GM21447 (cell line): ENCODE measurements at regions not wholly inside any gene's neighbourhood (a gene's known extent, or its start where the extent isn't known, plus 50 kb on each side); places are given as distances from the start of the nearest gene placed in this dataset.
"Not testable (repeated sequence)": the region's sequence is repeated elsewhere in the genome, so short reads cannot be mapped to it uniquely, and the experiment has no call there.

Experiments used
- ATAC-seq: cut with Tn5 transposase; IDR thresholded peaks from one replicate; pipeline ENCODE4 v1.9.1; 2021; ENCODE audit not compliant: unreplicated experiment

GRCh38 chr4:142897518-142897917 is 51.4 kb upstream of the INPP4B start:
- not testable (repeated sequence) for ATAC-seq

- ATAC-seq, result no peak
These were observed 54.5 kb upstream of the INPP4B start for GRCh38 chr4:142900622-142901021.

- no peak for ATAC-seq
These were observed 55.1 kb upstream of the INPP4B start for GRCh38 chr4:142901166-142901662.

- ATAC-seq, result not testable (repeated sequence)
These were observed 57.5 kb upstream of the INPP4B start for GRCh38 chr4:142903617-142904016.

- no peak for ATAC-seq
These were observed 63.8 kb upstream of the INPP4B start for GRCh38 chr4:142909908-142910307.

GRCh38 chr4:142913034-142913433 is 66.9 kb upstream of the INPP4B start:
- ATAC-seq, result no peak

- ATAC-seq, result no peak
These were observed 67.4 kb upstream of the INPP4B start for GRCh38 chr4:142913461-142914030.

GRCh38 chr4:142917678-142918077 is 71.6 kb upstream of the INPP4B start:
- ATAC-seq, result no peak

- ATAC-seq, result no peak
These were observed 76.6 kb upstream of the INPP4B start for GRCh38 chr4:142922720-142923119.

GRCh38 chr4:142923619-142924018 is 77.5 kb upstream of the INPP4B start:
- ATAC-seq, result no peak

GRCh38 chr4:142925161-142925560 is 79.1 kb upstream of the INPP4B start:
- no peak for ATAC-seq

- no peak for ATAC-seq
These were observed 81.6 kb upstream of the INPP4B start for GRCh38 chr4:142927721-142928120.

GRCh38 chr4:142929526-142929925 is 83.4 kb upstream of the INPP4B start:
- ATAC-seq, result no peak

- ATAC-seq, result no peak
These were observed 87.1 kb upstream of the INPP4B start for GRCh38 chr4:142933207-142933606.

GRCh38 chr4:142940425-142941330 is 94.6 kb upstream of the INPP4B start:
- no peak for ATAC-seq

GRCh38 chr4:142944565-142944964 is 98.5 kb upstream of the INPP4B start:
- ATAC-seq, result no peak

GRCh38 chr4:142952821-142953580 is 106.9 kb upstream of the INPP4B start:
- no peak for ATAC-seq

GRCh38 chr4:142954415-142954814 is 108.3 kb upstream of the INPP4B start:
- no peak for ATAC-seq

- ATAC-seq, result no peak
These were observed 109.4 kb upstream of the INPP4B start for GRCh38 chr4:142955501-142955900.

- ATAC-seq, result no peak
These were observed 113.1 kb upstream of the INPP4B start for GRCh38 chr4:142959173-142959572.

GRCh38 chr4:142960126-142960525 is 114.0 kb upstream of the INPP4B start:
- no peak for ATAC-seq
